WTC11 (cell line): ENCODE measurements at regions not wholly inside any gene's neighbourhood (a gene's known extent, or its start where the extent isn't known, plus 50 kb on each side); places are given as distances from the start of the nearest gene placed in this dataset.

Source experiments
- ATAC-seq: fragments of 200-7000 bp; cut with Tn5 transposase; 2 replicates; pipeline ENCODE4 v1.10.0; 2021; ENCODE audit warnings: mild to moderate bottlenecking, moderate library complexity
- CTCF ChIA-PET: fragments of 300-600 bp; sonication (Branson Sonifier 250); formaldehyde crosslinking; loops from one replicate; lab custom pipeline; 2021; ENCODE audit warnings: antibody characterized with exemption; lab: Charles Lee
- POLR2A ChIA-PET: fragments of 350-600 bp; sonication (Branson Sonifier 250); formaldehyde crosslinking; loops from one replicate; lab custom pipeline; 2021; ENCODE audit warnings: antibody characterized with exemption; lab: Charles Lee
- DNase-seq: peaks from one replicate; pipeline ENCODE4 v3.0.0; 2021; ENCODE audit warnings: low spot score
- H3K27ac Mint-ChIP-seq: 2 replicates; pipeline ENCODE4 v1.8.0; 2021; ENCODE audit warnings: mixed read lengths
- H3K27me3 Mint-ChIP-seq: 2 replicates; pipeline ENCODE4 v1.8.0; 2021; ENCODE audit warnings: low read depth, mild to moderate bottlenecking, moderate library complexity, mixed read lengths
- H3K36me3 Mint-ChIP-seq: 2 replicates; pipeline ENCODE4 v1.8.0; 2021; ENCODE audit warnings: mixed read lengths
- H3K4me1 Mint-ChIP-seq: 2 replicates; pipeline ENCODE4 v1.8.0; 2022; ENCODE audit warnings: mixed read lengths
- H3K4me3 Mint-ChIP-seq: 2 replicates; pipeline ENCODE4 v1.8.0; 2021; ENCODE audit warnings: mild to moderate bottlenecking, moderate library complexity, mixed read lengths
- H3K9me3 Mint-ChIP-seq: 2 replicates; pipeline ENCODE4 v1.8.0; 2021; ENCODE audit warnings: mixed read lengths
- AFF4 ChIP-seq: sonication (generic); formaldehyde crosslinking; IDR thresholded peaks from 2 replicates; pipeline ENCODE4 v1.8.1; 2023; ENCODE audit warnings: mild to moderate bottlenecking, missing genetic modification reagents, borderline replicate concordance
- ZBTB21 ChIP-seq: sonication (generic); formaldehyde crosslinking; IDR thresholded peaks from 2 replicates; pipeline ENCODE4 v1.8.1; 2023; ENCODE audit warnings: mild to moderate bottlenecking, missing genetic modification reagents, borderline replicate concordance
- ZNF219 ChIP-seq: sonication (generic); formaldehyde crosslinking; IDR thresholded peaks from 2 replicates; pipeline ENCODE4 v1.8.0; 2023; ENCODE audit warnings: missing genetic modification reagents, mild to moderate bottlenecking, borderline replicate concordance
- ZNF425 ChIP-seq: fragments of 250-450 bp; sonication (Bioruptor Pico); conservative IDR thresholded peaks from 2 replicates; pipeline ENCODE4 v1.9.0; 2021; ENCODE audit warnings: mild to moderate bottlenecking
- TF ChIP-seq, protein P1 (sequence below): sonication (generic); formaldehyde crosslinking; IDR thresholded peaks from 2 replicates; pipeline ENCODE4 v1.8.1; 2022; ENCODE audit warnings: low read depth, mild to moderate bottlenecking, moderate library complexity, missing genetic modification reagents, borderline replicate concordance
- TF ChIP-seq, protein P2 (sequence below): fragments of 250-450 bp; sonication (Bioruptor Pico); IDR thresholded peaks from 2 replicates; pipeline ENCODE4 v1.9.0; 2021; ENCODE audit warnings: mild to moderate bottlenecking, borderline replicate concordance
- TF ChIP-seq, protein P3 (sequence below): sonication (generic); formaldehyde crosslinking; IDR thresholded peaks from 2 replicates; pipeline ENCODE4 v1.8.0; 2022; ENCODE audit warnings: missing genetic modification reagents

- TF ChIP-seq AFF4 (CRISPR knock-in tag) (no peak), ZBTB21 (no peak), ZNF425 (CRISPR knock-in tag) (no peak), ZNF219 (CRISPR knock-in tag) (no peak)
- TF ChIP-seq, protein P1, sequence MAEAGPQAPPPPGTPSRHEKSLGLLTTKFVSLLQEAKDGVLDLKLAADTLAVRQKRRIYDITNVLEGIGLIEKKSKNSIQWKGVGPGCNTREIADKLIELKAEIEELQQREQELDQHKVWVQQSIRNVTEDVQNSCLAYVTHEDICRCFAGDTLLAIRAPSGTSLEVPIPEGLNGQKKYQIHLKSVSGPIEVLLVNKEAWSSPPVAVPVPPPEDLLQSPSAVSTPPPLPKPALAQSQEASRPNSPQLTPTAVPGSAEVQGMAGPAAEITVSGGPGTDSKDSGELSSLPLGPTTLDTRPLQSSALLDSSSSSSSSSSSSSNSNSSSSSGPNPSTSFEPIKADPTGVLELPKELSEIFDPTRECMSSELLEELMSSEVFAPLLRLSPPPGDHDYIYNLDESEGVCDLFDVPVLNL (CRISPR knock-in tag), result no peak
- TF ChIP-seq, protein P2, sequence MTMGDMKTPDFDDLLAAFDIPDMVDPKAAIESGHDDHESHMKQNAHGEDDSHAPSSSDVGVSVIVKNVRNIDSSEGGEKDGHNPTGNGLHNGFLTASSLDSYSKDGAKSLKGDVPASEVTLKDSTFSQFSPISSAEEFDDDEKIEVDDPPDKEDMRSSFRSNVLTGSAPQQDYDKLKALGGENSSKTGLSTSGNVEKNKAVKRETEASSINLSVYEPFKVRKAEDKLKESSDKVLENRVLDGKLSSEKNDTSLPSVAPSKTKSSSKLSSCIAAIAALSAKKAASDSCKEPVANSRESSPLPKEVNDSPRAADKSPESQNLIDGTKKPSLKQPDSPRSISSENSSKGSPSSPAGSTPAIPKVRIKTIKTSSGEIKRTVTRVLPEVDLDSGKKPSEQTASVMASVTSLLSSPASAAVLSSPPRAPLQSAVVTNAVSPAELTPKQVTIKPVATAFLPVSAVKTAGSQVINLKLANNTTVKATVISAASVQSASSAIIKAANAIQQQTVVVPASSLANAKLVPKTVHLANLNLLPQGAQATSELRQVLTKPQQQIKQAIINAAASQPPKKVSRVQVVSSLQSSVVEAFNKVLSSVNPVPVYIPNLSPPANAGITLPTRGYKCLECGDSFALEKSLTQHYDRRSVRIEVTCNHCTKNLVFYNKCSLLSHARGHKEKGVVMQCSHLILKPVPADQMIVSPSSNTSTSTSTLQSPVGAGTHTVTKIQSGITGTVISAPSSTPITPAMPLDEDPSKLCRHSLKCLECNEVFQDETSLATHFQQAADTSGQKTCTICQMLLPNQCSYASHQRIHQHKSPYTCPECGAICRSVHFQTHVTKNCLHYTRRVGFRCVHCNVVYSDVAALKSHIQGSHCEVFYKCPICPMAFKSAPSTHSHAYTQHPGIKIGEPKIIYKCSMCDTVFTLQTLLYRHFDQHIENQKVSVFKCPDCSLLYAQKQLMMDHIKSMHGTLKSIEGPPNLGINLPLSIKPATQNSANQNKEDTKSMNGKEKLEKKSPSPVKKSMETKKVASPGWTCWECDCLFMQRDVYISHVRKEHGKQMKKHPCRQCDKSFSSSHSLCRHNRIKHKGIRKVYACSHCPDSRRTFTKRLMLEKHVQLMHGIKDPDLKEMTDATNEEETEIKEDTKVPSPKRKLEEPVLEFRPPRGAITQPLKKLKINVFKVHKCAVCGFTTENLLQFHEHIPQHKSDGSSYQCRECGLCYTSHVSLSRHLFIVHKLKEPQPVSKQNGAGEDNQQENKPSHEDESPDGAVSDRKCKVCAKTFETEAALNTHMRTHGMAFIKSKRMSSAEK (CRISPR knock-in tag), result no peak
- TF ChIP-seq, protein P3, sequence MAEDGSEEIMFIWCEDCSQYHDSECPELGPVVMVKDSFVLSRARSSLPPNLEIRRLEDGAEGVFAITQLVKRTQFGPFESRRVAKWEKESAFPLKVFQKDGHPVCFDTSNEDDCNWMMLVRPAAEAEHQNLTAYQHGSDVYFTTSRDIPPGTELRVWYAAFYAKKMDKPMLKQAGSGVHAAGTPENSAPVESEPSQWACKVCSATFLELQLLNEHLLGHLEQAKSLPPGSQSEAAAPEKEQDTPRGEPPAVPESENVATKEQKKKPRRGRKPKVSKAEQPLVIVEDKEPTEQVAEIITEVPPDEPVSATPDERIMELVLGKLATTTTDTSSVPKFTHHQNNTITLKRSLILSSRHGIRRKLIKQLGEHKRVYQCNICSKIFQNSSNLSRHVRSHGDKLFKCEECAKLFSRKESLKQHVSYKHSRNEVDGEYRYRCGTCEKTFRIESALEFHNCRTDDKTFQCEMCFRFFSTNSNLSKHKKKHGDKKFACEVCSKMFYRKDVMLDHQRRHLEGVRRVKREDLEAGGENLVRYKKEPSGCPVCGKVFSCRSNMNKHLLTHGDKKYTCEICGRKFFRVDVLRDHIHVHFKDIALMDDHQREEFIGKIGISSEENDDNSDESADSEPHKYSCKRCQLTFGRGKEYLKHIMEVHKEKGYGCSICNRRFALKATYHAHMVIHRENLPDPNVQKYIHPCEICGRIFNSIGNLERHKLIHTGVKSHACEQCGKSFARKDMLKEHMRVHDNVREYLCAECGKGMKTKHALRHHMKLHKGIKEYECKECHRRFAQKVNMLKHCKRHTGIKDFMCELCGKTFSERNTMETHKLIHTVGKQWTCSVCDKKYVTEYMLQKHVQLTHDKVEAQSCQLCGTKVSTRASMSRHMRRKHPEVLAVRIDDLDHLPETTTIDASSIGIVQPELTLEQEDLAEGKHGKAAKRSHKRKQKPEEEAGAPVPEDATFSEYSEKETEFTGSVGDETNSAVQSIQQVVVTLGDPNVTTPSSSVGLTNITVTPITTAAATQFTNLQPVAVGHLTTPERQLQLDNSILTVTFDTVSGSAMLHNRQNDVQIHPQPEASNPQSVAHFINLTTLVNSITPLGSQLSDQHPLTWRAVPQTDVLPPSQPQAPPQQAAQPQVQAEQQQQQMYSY, result no peak
Measured at GRCh38 chr2:133988316-133988891, 265.5 kb upstream of the MGAT5 start (continued).

- ChIA-PET CTCF (interaction anchor here (1.0 kb wide), 1 partner anchor 459 kb away, joined by 3 read pairs; no protein-coding TSS in a partner anchor), POLR2A (no interaction called here)
- Mint-ChIP-seq H3K4me3 (no peak overlapping the region), H3K27me3 (no peaks in the 10 kb centered on the region; the same call in 1 of the 2 replicates), H3K4me1 (peaks cover 5% of the 10 kb centered on the region), H3K9me3 (no peaks in the 10 kb centered on the region), H3K36me3 (no peaks in the 10 kb centered on the region), H3K27ac (no peak overlapping the region)
- TF ChIP-seq, protein P2 (CRISPR knock-in tag), result no peak
- DNase-seq (no peak), ATAC-seq (no peak)
Measured at GRCh38 chr2:133991606-133992168, 262.2 kb upstream of the MGAT5 start.
